Medulla oblongata (tissue), 1 donor: ENCODE measurements at regions not wholly inside any gene's neighbourhood (a gene's known extent, or its start where the extent isn't known, plus 50 kb on each side); places are given as distances from the start of the nearest gene placed in this dataset.

Source experiments
- DNase-seq: peaks from one replicate; pipeline ENCODE4 v3.0.0-alpha.2; 2015; ENCODE audit errors: extremely low spot score

GRCh38 chr4:8698341-8699062 lies 105.9 kb downstream of the CPZ start:
- no peak for DNase-seq

GRCh38 chr4:8697826-8698225 lies 105.3 kb downstream of the CPZ start:
- no peak for DNase-seq

GRCh38 chr4:8696369-8697127 lies 104.0 kb downstream of the CPZ start:
- DNase-seq = no peak

- DNase-seq = no peak
These were observed 103.0 kb downstream of the CPZ start for GRCh38 chr4:8695237-8696219.

GRCh38 chr4:8694651-8695151 lies 102.1 kb downstream of the CPZ start:
- no peak for DNase-seq

- DNase-seq = no peak
These were observed 101.7 kb downstream of the CPZ start for GRCh38 chr4:8694226-8694625.

GRCh38 chr4:8691151-8691775 lies 98.7 kb downstream of the CPZ start:
- no peak for DNase-seq

GRCh38 chr4:8690216-8691150 lies 97.9 kb downstream of the CPZ start:
- no peak for DNase-seq

GRCh38 chr4:8689741-8690140 lies 97.2 kb downstream of the CPZ start:
- no peak for DNase-seq

GRCh38 chr4:8688908-8689445 lies 96.4 kb downstream of the CPZ start:
- DNase-seq = no peak

- peak; percentile 42 for DNase-seq
These were observed 95.7 kb downstream of the CPZ start for GRCh38 chr4:8688041-8688907.

- no peak for DNase-seq
These were observed 94.5 kb downstream of the CPZ start for GRCh38 chr4:8687083-8687482.

GRCh38 chr4:8685831-8686230 lies 93.3 kb downstream of the CPZ start:
- no peak for DNase-seq

- no peak for DNase-seq
These were observed 90.9 kb downstream of the CPZ start for GRCh38 chr4:8683462-8683861.

- DNase-seq = no peak
These were observed 90.2 kb downstream of the CPZ start for GRCh38 chr4:8682725-8683124.

GRCh38 chr4:8682296-8682695 lies 89.7 kb downstream of the CPZ start:
- DNase-seq = no peak

- DNase-seq = no peak
These were observed 88.8 kb downstream of the CPZ start for GRCh38 chr4:8681391-8681790.

- no peak for DNase-seq
These were observed 86.5 kb downstream of the CPZ start for GRCh38 chr4:8679032-8679431.

GRCh38 chr4:8676676-8677075 lies 84.1 kb downstream of the CPZ start:
- DNase-seq = no peak
